Ishikawa (cell line): ENCODE measurements at regions not wholly inside any gene's neighbourhood (a gene's known extent, or its start where the extent isn't known, plus 50 kb on each side); places are given as distances from the start of the nearest gene placed in this dataset.

ENCODE experiments used
- CEBPB ChIP-seq: IDR thresholded peaks from 2 replicates; pipeline ENCODE4 v1.6.1; 2012
- CREB1 ChIP-seq: IDR thresholded peaks from 2 replicates; pipeline ENCODE4 v1.6.1; 2012; ENCODE audit warnings: low read depth
- EGR1 ChIP-seq: IDR thresholded peaks from 2 replicates; pipeline ENCODE4 v1.6.1; 2012
- EP300 ChIP-seq: IDR thresholded peaks from 2 replicates; pipeline ENCODE4 v1.6.1; 2012; ENCODE audit warnings: borderline replicate concordance
- FOXM1 ChIP-seq: IDR thresholded peaks from 2 replicates; pipeline ENCODE4 v1.6.1; 2012; ENCODE audit warnings: low read depth, borderline replicate concordance
- NFIC ChIP-seq: IDR thresholded peaks from 2 replicates; pipeline ENCODE4 v1.6.1; 2012
- RAD21 ChIP-seq: IDR thresholded peaks from 2 replicates; pipeline ENCODE4 v1.6.1; 2012; ENCODE audit warnings: low read depth
- REST ChIP-seq: IDR thresholded peaks from 2 replicates; pipeline ENCODE4 v1.6.1; 2012; ENCODE audit warnings: low read depth, mild to moderate bottlenecking
- TAF1 ChIP-seq: IDR thresholded peaks from 2 replicates; pipeline ENCODE4 v1.6.1; 2012; ENCODE audit warnings: low read depth, mild to moderate bottlenecking
- TCF12 ChIP-seq: IDR thresholded peaks from 2 replicates; pipeline ENCODE4 v1.6.1; 2012; ENCODE audit warnings: low read depth
- TEAD4 ChIP-seq: IDR thresholded peaks from 2 replicates; pipeline ENCODE4 v1.6.1; 2012
- YY1 ChIP-seq: IDR thresholded peaks from 2 replicates; pipeline ENCODE4 v1.6.1; 2012; ENCODE audit warnings: low read depth
- ZBTB7A ChIP-seq: IDR thresholded peaks from 2 replicates; pipeline ENCODE4 v1.6.1; 2012; ENCODE audit warnings: low read depth
- TF ChIP-seq, protein P1 (sequence below): IDR thresholded peaks from 2 replicates; pipeline ENCODE4 v1.6.1; 2012
- TF ChIP-seq, protein P2 (sequence below): IDR thresholded peaks from 2 replicates; pipeline ENCODE4 v1.6.1; 2012

DNA sequence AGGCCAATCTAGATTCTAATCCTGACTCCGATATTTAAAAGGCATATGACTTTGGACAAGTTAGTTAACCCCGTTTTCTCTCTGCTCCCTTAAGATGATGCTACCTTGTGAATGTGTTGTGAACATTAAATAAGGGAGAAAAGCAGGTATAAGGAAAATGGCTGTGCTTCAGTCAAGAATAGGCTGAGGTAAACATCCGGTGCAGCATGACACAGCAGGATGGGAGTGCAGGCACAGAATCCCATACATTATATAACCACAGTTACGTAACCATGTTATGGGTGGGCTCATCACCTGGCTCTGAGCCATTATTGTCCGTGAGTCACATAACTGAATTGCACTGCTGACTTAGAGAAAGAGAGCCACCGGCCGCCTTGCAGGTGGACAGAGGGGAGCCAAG is 382.2 kb upstream of the ANO5 start:
- TF ChIP-seq CEBPB (no peak), TEAD4 (no peak), REST (no peak)

DNA sequence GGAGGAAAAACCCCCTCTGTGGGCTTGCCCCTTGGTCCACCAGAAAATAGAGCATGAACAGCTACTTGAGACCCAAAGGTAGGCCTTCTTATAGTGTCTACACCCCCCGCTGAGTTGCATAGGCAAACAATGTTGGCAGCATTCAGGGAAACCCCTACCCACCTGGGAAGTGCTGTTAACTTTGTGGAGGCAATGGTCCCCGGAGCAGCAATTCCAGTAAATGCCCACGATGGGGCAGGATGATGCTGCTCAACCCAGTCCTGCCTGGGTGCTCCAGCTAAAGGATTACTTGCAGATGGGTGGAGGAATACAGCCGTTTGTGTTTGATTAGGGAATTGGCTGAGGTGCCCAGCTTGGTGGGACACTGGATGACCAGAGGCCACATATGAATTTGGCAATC is 381.3 kb upstream of the ANO5 start:
- TF ChIP-seq RAD21 = no peak
- TF ChIP-seq CEBPB = no peak
- TF ChIP-seq TCF12 = no peak
- TF ChIP-seq YY1 = no peak
- no peak for TF ChIP-seq NFIC
- TF ChIP-seq, protein P1, sequence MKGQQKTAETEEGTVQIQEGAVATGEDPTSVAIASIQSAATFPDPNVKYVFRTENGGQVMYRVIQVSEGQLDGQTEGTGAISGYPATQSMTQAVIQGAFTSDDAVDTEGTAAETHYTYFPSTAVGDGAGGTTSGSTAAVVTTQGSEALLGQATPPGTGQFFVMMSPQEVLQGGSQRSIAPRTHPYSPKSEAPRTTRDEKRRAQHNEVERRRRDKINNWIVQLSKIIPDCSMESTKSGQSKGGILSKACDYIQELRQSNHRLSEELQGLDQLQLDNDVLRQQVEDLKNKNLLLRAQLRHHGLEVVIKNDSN = no peak
- TF ChIP-seq EP300 = no peak
- TF ChIP-seq FOXM1 = no peak
- TF ChIP-seq ZBTB7A = no peak
- TF ChIP-seq REST = no peak
- TF ChIP-seq CREB1 = no peak
- no peak for TF ChIP-seq TEAD4
- no peak for TF ChIP-seq TAF1

GRCh38 chr11:21814169-21814568 is 378.7 kb upstream of the ANO5 start:
- TF ChIP-seq NFIC (no peak), YY1 (no peak), CREB1 (no peak), TEAD4 (no peak)
- TF ChIP-seq, protein P2, sequence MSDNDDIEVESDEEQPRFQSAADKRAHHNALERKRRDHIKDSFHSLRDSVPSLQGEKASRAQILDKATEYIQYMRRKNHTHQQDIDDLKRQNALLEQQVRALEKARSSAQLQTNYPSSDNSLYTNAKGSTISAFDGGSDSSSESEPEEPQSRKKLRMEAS = no peak

DNA sequence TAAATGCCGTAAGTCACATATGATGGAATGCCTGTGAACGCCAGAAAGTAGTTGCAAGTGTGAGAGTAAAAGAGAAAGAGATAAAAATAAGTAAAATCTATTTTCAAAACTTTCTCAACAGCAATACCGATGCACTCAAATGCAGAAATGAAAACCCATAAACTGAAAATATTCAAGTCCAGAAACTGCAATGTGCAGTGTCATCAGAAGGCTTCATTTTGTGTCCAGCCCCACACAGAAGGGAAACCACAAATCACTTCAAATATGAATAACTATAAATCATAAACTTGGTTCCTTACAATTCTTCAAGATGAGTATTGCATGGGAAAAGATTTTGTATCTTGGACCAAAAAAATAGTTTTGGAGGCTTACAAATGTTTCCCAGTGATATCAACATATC is 375.2 kb upstream of the ANO5 start:
- TF ChIP-seq EP300 (no peak), TCF12 (no peak), ZBTB7A (no peak), YY1 (no peak), NFIC (no peak), CREB1 (no peak), FOXM1 (no peak), CEBPB (no peak), TEAD4 (no peak)
- TF ChIP-seq, protein P2 = no peak

DNA sequence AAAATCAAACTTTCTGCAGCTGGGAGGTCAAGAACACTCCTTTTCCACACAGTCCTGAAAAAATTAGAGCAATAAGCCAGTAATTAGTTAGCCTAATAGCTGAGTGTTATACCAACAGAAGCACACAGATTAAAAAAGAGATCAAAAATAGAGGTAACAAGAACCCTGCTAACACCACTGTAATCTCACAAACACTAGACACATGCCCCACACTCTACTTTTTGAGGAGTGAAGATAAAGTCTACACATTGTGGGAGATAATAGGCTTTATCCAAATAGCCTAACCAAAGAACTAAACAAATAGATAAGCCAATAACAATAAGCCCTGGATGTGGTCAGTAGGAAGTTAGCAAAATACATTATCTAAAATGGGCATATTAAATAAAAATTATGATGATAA is 372.7 kb upstream of the ANO5 start:
- TF ChIP-seq TEAD4 = no peak
- TF ChIP-seq RAD21 = no peak
- TF ChIP-seq ZBTB7A = no peak
- no peak for TF ChIP-seq CEBPB
- TF ChIP-seq REST = no peak
- TF ChIP-seq YY1 = no peak
- TF ChIP-seq EGR1 = no peak
- TF ChIP-seq TCF12 = no peak

- TF ChIP-seq TAF1 = no peak
- TF ChIP-seq, protein P1 = no peak
- TF ChIP-seq FOXM1 = no peak
- TF ChIP-seq EGR1 = no peak
- no peak for TF ChIP-seq TCF12
- TF ChIP-seq, protein P2 = no peak
- TF ChIP-seq CEBPB = no peak
- no peak for TF ChIP-seq EP300
- no peak for TF ChIP-seq REST
- no peak for TF ChIP-seq CREB1
- no peak for TF ChIP-seq RAD21
- no peak for TF ChIP-seq NFIC
- TF ChIP-seq ZBTB7A = no peak
Measured at GRCh38 chr11:21825127-21825526, 367.8 kb upstream of the ANO5 start.
